ENCODE measurements at regions not wholly inside any gene's neighbourhood (a gene's known extent, or its start where the extent isn't known, plus 50 kb on each side); places are given as distances from the start of the nearest gene placed in this dataset.
"Not testable (repeated sequence)": the region's sequence is repeated elsewhere in the genome, so short reads cannot be mapped to it uniquely, and the experiment has no call there.

DNA sequence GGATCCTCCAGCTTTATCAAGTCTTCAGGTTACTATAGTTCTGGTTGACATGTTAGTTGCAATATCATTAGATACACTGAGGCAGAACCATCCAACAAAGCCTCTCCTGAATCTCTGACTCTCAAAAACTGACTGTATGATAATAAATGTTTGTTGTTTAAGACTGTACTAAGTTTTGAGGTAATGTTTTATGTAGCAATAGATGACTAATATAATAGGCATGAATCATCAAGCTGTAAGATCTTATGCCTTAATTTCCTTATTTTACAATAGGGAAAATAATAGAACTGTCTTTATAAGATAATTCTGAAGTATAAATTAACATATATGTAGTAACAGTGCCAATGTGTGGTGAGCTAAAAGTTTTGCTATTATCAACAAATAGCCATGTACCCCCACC, 88.9 kb upstream of the TBC1D5 start:
- Histone ChIP-seq H3K9me3 (ENCODE audit: control insufficient read depth in 2 of 2, insufficient read depth in 1 of 2, low read length in 1 of 2) (no peaks in the 10 kb centered on the region), H3K27me3 (ENCODE audit: control insufficient read depth in 2 of 2, insufficient read depth in 1 of 2, low read length in 1 of 2) (no peaks in the 10 kb centered on the region), H3K36me3 (ENCODE audit: control insufficient read depth in 2 of 2, insufficient read depth in 2 of 2, low read length in 1 of 2) (no peaks in the 10 kb centered on the region), H3K4me1 (ENCODE audit: control insufficient read depth in 2 of 2, insufficient read depth in 2 of 2, low read length in 2 of 2) (no peaks in the 10 kb centered on the region), H3K4me3 (ENCODE audit: low read length in 2 of 2) (no peak overlapping the region), H3K27ac (ENCODE audit: low read depth in 1 of 2, low read length in 1 of 2) (no peak overlapping the region)
- no peak for DNase-seq (ENCODE audit: low read depth in 6 of 9, low spot score in 9 of 9)

DNA sequence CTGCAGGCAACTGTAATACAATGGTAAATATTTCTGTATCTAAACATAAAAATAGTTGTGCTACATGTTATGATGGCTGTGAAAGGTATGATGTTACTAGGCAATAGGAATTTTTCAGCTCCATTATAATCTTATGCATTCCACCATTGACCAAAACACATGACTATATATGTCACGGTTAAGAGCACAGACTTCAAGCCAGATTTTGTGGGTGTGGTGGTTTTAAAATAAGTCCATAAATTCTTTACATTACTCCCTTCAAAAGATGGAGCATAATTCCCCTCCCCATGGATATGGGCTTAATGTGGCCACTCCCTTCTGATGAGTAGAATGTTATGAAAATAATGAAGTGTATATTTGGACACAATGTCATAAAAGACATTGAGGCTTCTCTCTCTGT, 88.4 kb upstream of the TBC1D5 start:
- no peak for DNase-seq (ENCODE audit: low read depth in 6 of 9, low spot score in 9 of 9)
- H3K27me3 ChIP-seq (ENCODE audit: control insufficient read depth in 2 of 2, insufficient read depth in 1 of 2, low read length in 1 of 2), result no peaks in the 10 kb centered on the region
- no peaks in the 10 kb centered on the region for H3K36me3 ChIP-seq (ENCODE audit: control insufficient read depth in 2 of 2, insufficient read depth in 2 of 2, low read length in 1 of 2)
- no peak overlapping the region for H3K27ac ChIP-seq (ENCODE audit: low read depth in 1 of 2, low read length in 1 of 2)
- H3K4me3 ChIP-seq (ENCODE audit: low read length in 2 of 2), result no peak overlapping the region
- H3K9me3 ChIP-seq (ENCODE audit: control insufficient read depth in 2 of 2, insufficient read depth in 1 of 2, low read length in 1 of 2), result no peaks in the 10 kb centered on the region
- 96% methylated on average over 1 of the region's 1 CpG for WGBS
- H3K4me1 ChIP-seq (ENCODE audit: control insufficient read depth in 2 of 2, insufficient read depth in 2 of 2, low read length in 2 of 2), result no peaks in the 10 kb centered on the region

DNA sequence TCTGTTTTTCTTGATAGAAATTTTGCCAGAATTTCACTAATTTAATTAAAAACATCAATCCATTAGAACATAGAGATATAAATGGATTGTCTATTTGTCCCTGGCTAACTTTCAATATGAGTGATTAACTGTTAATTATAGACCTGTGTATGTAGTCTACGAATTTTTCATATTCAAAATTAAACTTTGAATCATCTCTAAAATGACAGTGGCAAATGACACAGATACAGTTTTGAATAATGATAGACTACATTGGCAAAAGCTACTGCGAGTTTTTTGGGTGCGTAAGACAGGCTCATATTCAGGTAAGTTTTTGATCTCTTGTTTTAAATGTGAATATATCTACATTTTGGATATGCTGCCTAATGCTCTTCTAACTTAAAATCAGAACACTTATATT, 86.0 kb upstream of the TBC1D5 start:
- Histone ChIP-seq H3K4me3 (ENCODE audit: low read length in 2 of 2) (no peak overlapping the region), H3K4me1 (ENCODE audit: control insufficient read depth in 2 of 2, insufficient read depth in 2 of 2, low read length in 2 of 2) (no peaks in the 10 kb centered on the region), H3K36me3 (ENCODE audit: control insufficient read depth in 2 of 2, insufficient read depth in 2 of 2, low read length in 1 of 2) (no peaks in the 10 kb centered on the region), H3K27ac (ENCODE audit: low read depth in 1 of 2, low read length in 1 of 2) (no peak overlapping the region), H3K9me3 (ENCODE audit: control insufficient read depth in 2 of 2, insufficient read depth in 1 of 2, low read length in 1 of 2) (no peaks in the 10 kb centered on the region), H3K27me3 (ENCODE audit: control insufficient read depth in 2 of 2, insufficient read depth in 1 of 2, low read length in 1 of 2) (no peaks in the 10 kb centered on the region)
- WGBS, result 96% methylated on average over 3 of the region's 3 CpGs
- no peak for DNase-seq (ENCODE audit: low read depth in 6 of 9, low spot score in 9 of 9)

DNA sequence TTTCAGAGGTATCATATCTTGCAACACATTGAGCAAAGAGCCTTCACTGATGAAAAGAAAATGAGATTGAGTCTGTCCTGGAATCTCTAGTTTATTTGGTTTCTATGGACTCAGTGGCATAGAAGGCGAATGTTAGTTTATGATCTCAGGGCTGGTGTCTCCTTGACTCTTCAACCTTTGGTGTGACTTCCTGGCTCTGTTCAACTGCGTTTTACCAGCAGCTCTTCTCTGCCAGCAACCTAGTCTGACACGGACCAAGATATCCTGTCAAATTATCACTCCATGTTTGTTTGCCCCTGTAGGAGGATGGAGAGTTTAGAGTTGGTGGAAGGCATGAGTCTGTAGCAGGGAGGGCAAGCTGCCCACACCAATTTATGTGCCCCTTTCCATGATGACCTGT, 82.9 kb upstream of the TBC1D5 start:
- WGBS, result 97% methylated on average over 3 of the region's 3 CpGs
- no peak overlapping the region for H3K4me3 ChIP-seq (ENCODE audit: low read length in 2 of 2)
- H3K27ac ChIP-seq (ENCODE audit: low read depth in 1 of 2, low read length in 1 of 2), result no peak overlapping the region
- H3K36me3 ChIP-seq (ENCODE audit: control insufficient read depth in 2 of 2, insufficient read depth in 2 of 2, low read length in 1 of 2), result no peaks in the 10 kb centered on the region
- H3K4me1 ChIP-seq (ENCODE audit: control insufficient read depth in 2 of 2, insufficient read depth in 2 of 2, low read length in 2 of 2), result no peaks in the 10 kb centered on the region
- H3K27me3 ChIP-seq (ENCODE audit: control insufficient read depth in 2 of 2, insufficient read depth in 1 of 2, low read length in 1 of 2), result no peaks in the 10 kb centered on the region
- H3K9me3 ChIP-seq (ENCODE audit: control insufficient read depth in 2 of 2, insufficient read depth in 1 of 2, low read length in 1 of 2), result no peaks in the 10 kb centered on the region
- no peak for DNase-seq (ENCODE audit: low read depth in 6 of 9, low spot score in 9 of 9)

DNA sequence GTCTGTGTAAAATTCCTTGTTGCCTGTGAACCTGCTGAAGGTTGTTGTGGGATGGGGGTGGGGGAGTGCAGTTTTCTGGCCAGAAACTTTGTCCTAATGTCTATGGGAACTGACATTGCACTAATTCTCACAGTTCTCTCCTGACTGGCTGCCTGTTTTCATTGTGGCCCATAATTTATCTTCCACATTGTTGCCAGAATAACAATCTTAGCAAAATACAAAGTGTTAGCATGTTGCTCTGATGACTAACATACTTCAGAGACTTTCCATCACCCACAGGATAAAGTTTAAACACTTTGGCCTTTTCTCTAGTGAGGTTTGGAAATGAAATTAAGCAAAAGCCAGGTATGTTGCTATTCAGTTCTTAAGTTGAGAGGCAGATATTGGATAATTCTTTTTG, 81.4 kb upstream of the TBC1D5 start:
- Histone ChIP-seq H3K9me3 (ENCODE audit: control insufficient read depth in 2 of 2, insufficient read depth in 1 of 2, low read length in 1 of 2) (no peaks in the 10 kb centered on the region), H3K27me3 (ENCODE audit: control insufficient read depth in 2 of 2, insufficient read depth in 1 of 2, low read length in 1 of 2) (no peaks in the 10 kb centered on the region), H3K36me3 (ENCODE audit: control insufficient read depth in 2 of 2, insufficient read depth in 2 of 2, low read length in 1 of 2) (no peaks in the 10 kb centered on the region), H3K27ac (ENCODE audit: low read depth in 1 of 2, low read length in 1 of 2) (no peak overlapping the region), H3K4me1 (ENCODE audit: control insufficient read depth in 2 of 2, insufficient read depth in 2 of 2, low read length in 2 of 2) (no peaks in the 10 kb centered on the region), H3K4me3 (ENCODE audit: low read length in 2 of 2) (no peak overlapping the region)
- no peak for DNase-seq (ENCODE audit: low read depth in 6 of 9, low spot score in 9 of 9)

DNA sequence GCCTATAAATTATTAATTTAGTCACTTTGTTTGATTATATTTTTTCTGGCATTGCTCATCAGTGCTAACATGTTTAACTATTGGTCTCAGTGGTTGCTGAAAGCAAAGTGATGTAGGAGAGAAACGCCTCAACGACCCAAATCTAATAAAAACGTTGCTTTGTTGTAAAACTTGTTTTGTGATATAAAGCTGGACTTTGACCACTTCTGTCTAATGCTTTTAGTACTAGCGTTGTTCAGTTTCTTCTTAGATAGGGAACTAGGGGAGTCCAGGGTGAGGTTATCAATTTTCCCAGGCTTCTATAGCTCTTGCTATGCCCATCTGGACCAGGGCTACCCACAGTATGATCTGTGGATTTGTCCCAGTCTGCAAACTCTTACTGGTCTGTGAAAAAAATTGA, 80.6 kb upstream of the TBC1D5 start:
- H3K9me3 ChIP-seq (ENCODE audit: control insufficient read depth in 2 of 2, insufficient read depth in 1 of 2, low read length in 1 of 2), result no peaks in the 10 kb centered on the region
- H3K4me3 ChIP-seq (ENCODE audit: low read length in 2 of 2), result no peak overlapping the region
- H3K36me3 ChIP-seq (ENCODE audit: control insufficient read depth in 2 of 2, insufficient read depth in 2 of 2, low read length in 1 of 2), result no peaks in the 10 kb centered on the region
- no peak overlapping the region for H3K27ac ChIP-seq (ENCODE audit: low read depth in 1 of 2, low read length in 1 of 2)
- WGBS, result 94% methylated on average over 4 of the region's 4 CpGs
- DNase-seq (ENCODE audit: low read depth in 6 of 9, low spot score in 9 of 9), result no peak
- H3K4me1 ChIP-seq (ENCODE audit: control insufficient read depth in 2 of 2, insufficient read depth in 2 of 2, low read length in 2 of 2), result no peaks in the 10 kb centered on the region
- no peaks in the 10 kb centered on the region for H3K27me3 ChIP-seq (ENCODE audit: control insufficient read depth in 2 of 2, insufficient read depth in 1 of 2, low read length in 1 of 2)

DNA sequence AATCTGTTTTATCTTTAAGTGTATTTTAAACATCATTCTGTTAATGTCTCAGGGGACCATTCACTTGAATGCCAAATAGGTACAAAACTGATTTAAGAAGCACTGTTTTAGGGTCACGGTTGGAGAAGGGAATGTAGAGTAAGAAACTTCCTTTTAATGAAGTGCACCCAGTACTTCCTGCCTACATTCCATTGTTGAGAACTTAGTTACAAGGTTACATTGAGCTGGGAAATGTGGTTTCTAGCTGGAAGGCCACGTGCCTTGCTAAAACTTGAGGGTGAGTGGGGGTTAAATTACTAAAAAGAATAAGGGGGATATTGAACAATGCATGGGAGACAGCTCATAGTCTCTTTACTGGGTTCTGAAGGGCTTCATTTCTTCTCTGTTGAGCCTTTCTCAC, 78.3 kb upstream of the TBC1D5 start:
- WGBS, result 46% methylated on average over 2 of the region's 2 CpGs
- no peaks in the 10 kb centered on the region for H3K36me3 ChIP-seq (ENCODE audit: control insufficient read depth in 2 of 2, insufficient read depth in 2 of 2, low read length in 1 of 2)
- H3K27me3 ChIP-seq (ENCODE audit: control insufficient read depth in 2 of 2, insufficient read depth in 1 of 2, low read length in 1 of 2), result no peaks in the 10 kb centered on the region
- no peak overlapping the region for H3K4me3 ChIP-seq (ENCODE audit: low read length in 2 of 2)
- DNase-seq (ENCODE audit: low read depth in 6 of 9, low spot score in 9 of 9), result no peak
- no peaks in the 10 kb centered on the region for H3K4me1 ChIP-seq (ENCODE audit: control insufficient read depth in 2 of 2, insufficient read depth in 2 of 2, low read length in 2 of 2)
- H3K27ac ChIP-seq (ENCODE audit: low read depth in 1 of 2, low read length in 1 of 2), result no peak overlapping the region
- H3K9me3 ChIP-seq (ENCODE audit: control insufficient read depth in 2 of 2, insufficient read depth in 1 of 2, low read length in 1 of 2), result peaks cover 0 to 9% of the 10 kb centered on the region in 2 donors

DNA sequence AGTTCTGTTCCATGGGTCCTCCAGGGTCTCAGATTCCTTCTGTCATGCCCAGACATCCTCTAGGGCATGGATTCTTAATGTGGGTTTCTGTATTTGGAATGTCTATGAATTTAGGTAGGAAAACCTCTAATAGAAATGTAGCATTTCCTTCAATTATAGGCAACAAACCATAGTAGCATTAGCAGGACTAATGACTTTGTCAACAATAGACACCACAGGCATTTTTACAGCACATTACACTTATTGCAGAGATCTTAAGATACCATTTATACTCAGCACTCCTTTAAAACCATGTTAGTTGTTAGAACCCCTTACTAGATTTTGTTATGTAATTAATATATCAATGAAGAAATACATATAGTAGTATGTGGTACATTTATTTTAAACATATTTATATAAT, 77.8 kb upstream of the TBC1D5 start:
- H3K36me3 ChIP-seq (ENCODE audit: control insufficient read depth in 2 of 2, insufficient read depth in 2 of 2, low read length in 1 of 2), result no peaks in the 10 kb centered on the region
- no peaks in the 10 kb centered on the region for H3K27me3 ChIP-seq (ENCODE audit: control insufficient read depth in 2 of 2, insufficient read depth in 1 of 2, low read length in 1 of 2)
- no peak overlapping the region for H3K4me3 ChIP-seq (ENCODE audit: low read length in 2 of 2)
- H3K9me3 ChIP-seq (ENCODE audit: control insufficient read depth in 2 of 2, insufficient read depth in 1 of 2, low read length in 1 of 2), result peaks cover 0 to 9% of the 10 kb centered on the region in 2 donors
- no peak for DNase-seq (ENCODE audit: low read depth in 6 of 9, low spot score in 9 of 9)
- H3K27ac ChIP-seq (ENCODE audit: low read depth in 1 of 2, low read length in 1 of 2), result no peak overlapping the region
- H3K4me1 ChIP-seq (ENCODE audit: control insufficient read depth in 2 of 2, insufficient read depth in 2 of 2, low read length in 2 of 2), result no peaks in the 10 kb centered on the region

DNA sequence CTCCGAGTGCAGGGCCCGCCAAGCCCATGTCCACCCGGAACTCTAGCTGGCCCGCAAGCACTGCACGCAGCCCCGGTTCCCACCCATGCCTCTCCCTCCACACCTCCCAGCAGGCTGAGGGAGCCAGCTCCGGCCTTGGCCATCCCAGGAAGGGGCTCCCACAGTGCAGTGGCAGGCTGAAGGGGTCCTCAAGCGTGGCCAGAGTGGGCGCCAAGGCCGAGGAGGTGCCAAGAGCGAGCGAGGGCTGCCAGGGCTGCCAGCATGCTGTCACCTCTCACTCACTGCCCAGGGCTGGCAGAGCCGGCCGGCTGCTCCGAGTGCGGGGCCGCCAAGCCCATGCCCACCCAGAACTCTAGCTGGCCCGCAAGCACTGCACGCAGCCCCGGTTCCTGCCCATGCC, 75.5 kb upstream of the TBC1D5 start:
- DNase-seq (ENCODE audit: low read depth in 6 of 9, low spot score in 9 of 9); H3K27me3 ChIP-seq (ENCODE audit: control insufficient read depth in 2 of 2, insufficient read depth in 1 of 2, low read length in 1 of 2); H3K9me3 ChIP-seq (ENCODE audit: control insufficient read depth in 2 of 2, insufficient read depth in 1 of 2, low read length in 1 of 2); H3K4me3 ChIP-seq (ENCODE audit: low read length in 2 of 2); H3K36me3 ChIP-seq (ENCODE audit: control insufficient read depth in 2 of 2, insufficient read depth in 2 of 2, low read length in 1 of 2); H3K4me1 ChIP-seq (ENCODE audit: control insufficient read depth in 2 of 2, insufficient read depth in 2 of 2, low read length in 2 of 2); H3K27ac ChIP-seq (ENCODE audit: low read depth in 1 of 2, low read length in 1 of 2): not testable (repeated sequence)
- 98% methylated on average over 20 of the region's 20 CpGs for WGBS

DNA sequence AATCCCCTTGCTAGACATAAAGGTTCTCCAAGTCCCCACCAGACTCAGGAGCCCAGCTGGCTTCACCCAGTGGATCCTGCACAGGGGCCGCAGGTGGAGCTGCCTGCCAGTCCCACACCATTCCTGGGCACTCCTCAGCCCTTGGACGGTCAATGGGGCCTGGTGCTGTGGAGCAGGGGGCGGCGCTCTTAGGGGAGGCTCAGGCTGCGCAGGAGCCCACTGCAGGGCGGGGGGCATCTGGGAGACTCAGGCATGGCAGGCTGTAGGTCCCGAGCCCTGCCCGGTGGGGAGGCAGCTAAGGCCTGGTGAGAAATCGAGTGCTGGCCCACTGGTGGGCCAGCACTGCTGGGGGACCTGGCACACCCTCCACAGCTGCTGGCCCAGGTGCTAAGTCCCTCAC, 75.1 kb upstream of the TBC1D5 start:
- 98% methylated on average over 9 of the region's 9 CpGs for WGBS
- no peak overlapping the region for H3K4me3 ChIP-seq (ENCODE audit: low read length in 2 of 2)
- H3K36me3 ChIP-seq (ENCODE audit: control insufficient read depth in 2 of 2, insufficient read depth in 2 of 2, low read length in 1 of 2), result no peaks in the 10 kb centered on the region
- H3K27me3 ChIP-seq (ENCODE audit: control insufficient read depth in 2 of 2, insufficient read depth in 1 of 2, low read length in 1 of 2), result no peaks in the 10 kb centered on the region
- no peak overlapping the region for H3K27ac ChIP-seq (ENCODE audit: low read depth in 1 of 2, low read length in 1 of 2)
- no peaks in the 10 kb centered on the region for H3K4me1 ChIP-seq (ENCODE audit: control insufficient read depth in 2 of 2, insufficient read depth in 2 of 2, low read length in 2 of 2)
- no peak for DNase-seq (ENCODE audit: low read depth in 6 of 9, low spot score in 9 of 9)
- H3K9me3 ChIP-seq (ENCODE audit: control insufficient read depth in 2 of 2, insufficient read depth in 1 of 2, low read length in 1 of 2), result peaks cover 0 to 9% of the 10 kb centered on the region in 2 donors

Measured in thymus (tissue), 11 donors.